ENCODE measurements at regions not wholly inside any gene's neighbourhood (a gene's known extent, or its start where the extent isn't known, plus 50 kb on each side); places are given as distances from the start of the nearest gene placed in this dataset.
"Not testable (repeated sequence)": the region's sequence is repeated elsewhere in the genome, so short reads cannot be mapped to it uniquely, and the experiment has no call there.

- DNase-seq: not testable (repeated sequence)
Measured at GRCh38 chr12:131293071-131294015, 339.6 kb downstream of the ADGRD1 start.

GRCh38 chr12:131294716-131295115, 341.0 kb downstream of the ADGRD1 start:
- not testable (repeated sequence) for DNase-seq

- not testable (repeated sequence) for DNase-seq
Measured at GRCh38 chr12:131295117-131295516, 341.4 kb downstream of the ADGRD1 start.

- DNase-seq: not testable (repeated sequence)
Measured at GRCh38 chr12:131295559-131295958, 341.9 kb downstream of the ADGRD1 start.

GRCh38 chr12:131296136-131296535, 342.4 kb downstream of the ADGRD1 start:
- not testable (repeated sequence) for DNase-seq

- not testable (repeated sequence) for DNase-seq
Measured at GRCh38 chr12:131296651-131297050, 342.9 kb downstream of the ADGRD1 start.

GRCh38 chr12:131298526-131299369, 345.0 kb downstream of the ADGRD1 start:
- DNase-seq: not testable (repeated sequence)

- not testable (repeated sequence) for DNase-seq
Measured at GRCh38 chr12:131299370-131299701, 345.6 kb downstream of the ADGRD1 start.

- DNase-seq: not testable (repeated sequence)
Measured at GRCh38 chr12:131303576-131303975, 349.9 kb downstream of the ADGRD1 start.

GRCh38 chr12:131304642-131305041, 350.9 kb downstream of the ADGRD1 start:
- not testable (repeated sequence) for DNase-seq

GRCh38 chr12:131309700-131310099, 356.0 kb downstream of the ADGRD1 start:
- DNase-seq: no peak

- DNase-seq: not testable (repeated sequence)
Measured at GRCh38 chr12:131310227-131310969, 356.7 kb downstream of the ADGRD1 start.

- DNase-seq: not testable (repeated sequence)
Measured at GRCh38 chr12:131311279-131311722, 357.6 kb downstream of the ADGRD1 start.

GRCh38 chr12:131311764-131312163, 358.1 kb downstream of the ADGRD1 start:
- no peak for DNase-seq

- DNase-seq: not testable (repeated sequence)
Measured at GRCh38 chr12:131312382-131312781, 358.7 kb downstream of the ADGRD1 start.

- peak; percentile 32 to 48 (median 40) for DNase-seq
Measured at GRCh38 chr12:131312793-131313545, 359.3 kb downstream of the ADGRD1 start.

- no peak for DNase-seq
Measured at GRCh38 chr12:131313635-131314034, 359.9 kb downstream of the ADGRD1 start.

- DNase-seq: no peak
Measured at GRCh38 chr12:131314524-131315090, 360.9 kb downstream of the ADGRD1 start.

GRCh38 chr12:131315601-131316000, 361.9 kb downstream of the ADGRD1 start:
- DNase-seq: peak in 1 of 3 donors; percentile 18

GRCh38 chr12:131316388-131316787, 362.7 kb downstream of the ADGRD1 start:
- no peak for DNase-seq

- DNase-seq: no peak
Measured at GRCh38 chr12:131318045-131318685, 364.5 kb downstream of the ADGRD1 start.
